WERI-Rb-1 (cell line): ENCODE measurements at regions not wholly inside any gene's neighbourhood (a gene's known extent, or its start where the extent isn't known, plus 50 kb on each side); places are given as distances from the start of the nearest gene placed in this dataset.

Source experiments
- DNase-seq: peaks from one replicate; pipeline ENCODE4 v3.0.0-alpha.2; 2020
- H3K27ac ChIP-seq: fragments of 250-450 bp; sonication (Bioruptor Pico); 2 replicates; pipeline ENCODE4 v1.5.1; 2020; ENCODE audit warnings: mild to moderate bottlenecking, moderate library complexity
- H3K27me3 ChIP-seq: fragments of 250-450 bp; sonication (Bioruptor Pico); 2 replicates; pipeline ENCODE4 v1.5.1; 2021; ENCODE audit warnings: mild to moderate bottlenecking, low read depth, moderate library complexity; ENCODE audit not compliant: insufficient read depth, severe bottlenecking
- H3K36me3 ChIP-seq: fragments of 250-450 bp; sonication (Bioruptor Pico); 2 replicates; pipeline ENCODE4 v1.5.1; 2020; ENCODE audit warnings: mild to moderate bottlenecking, moderate library complexity
- H3K4me3 ChIP-seq: 2 replicates; pipeline ENCODE4 v1.5.1; 2011; ENCODE audit warnings: low read depth, mild to moderate bottlenecking, control low read depth, low read length
- H3K9me3 ChIP-seq: fragments of 250-450 bp; sonication (Bioruptor Pico); 2 replicates; pipeline ENCODE4 v1.5.1; 2021; ENCODE audit warnings: mild to moderate bottlenecking, moderate library complexity; ENCODE audit not compliant: severe bottlenecking
- TF ChIP-seq, protein P1 (sequence below): IDR thresholded peaks from 2 replicates; pipeline ENCODE4 v1.5.1; 2011; ENCODE audit warnings: low read depth, mild to moderate bottlenecking, control low read depth, inconsistent platforms, low read length

GRCh38 chr1:234936612-234937389 is 191.8 kb downstream of the TOMM20 start:
- Histone ChIP-seq H3K36me3 (no peaks in the 10 kb centered on the region), H3K27me3 (no peaks in the 10 kb centered on the region), H3K27ac (no peak overlapping the region), H3K9me3 (no peaks in the 10 kb centered on the region), H3K4me3 (no peak overlapping the region)
- DNase-seq, result no peak
- TF ChIP-seq, protein P1, sequence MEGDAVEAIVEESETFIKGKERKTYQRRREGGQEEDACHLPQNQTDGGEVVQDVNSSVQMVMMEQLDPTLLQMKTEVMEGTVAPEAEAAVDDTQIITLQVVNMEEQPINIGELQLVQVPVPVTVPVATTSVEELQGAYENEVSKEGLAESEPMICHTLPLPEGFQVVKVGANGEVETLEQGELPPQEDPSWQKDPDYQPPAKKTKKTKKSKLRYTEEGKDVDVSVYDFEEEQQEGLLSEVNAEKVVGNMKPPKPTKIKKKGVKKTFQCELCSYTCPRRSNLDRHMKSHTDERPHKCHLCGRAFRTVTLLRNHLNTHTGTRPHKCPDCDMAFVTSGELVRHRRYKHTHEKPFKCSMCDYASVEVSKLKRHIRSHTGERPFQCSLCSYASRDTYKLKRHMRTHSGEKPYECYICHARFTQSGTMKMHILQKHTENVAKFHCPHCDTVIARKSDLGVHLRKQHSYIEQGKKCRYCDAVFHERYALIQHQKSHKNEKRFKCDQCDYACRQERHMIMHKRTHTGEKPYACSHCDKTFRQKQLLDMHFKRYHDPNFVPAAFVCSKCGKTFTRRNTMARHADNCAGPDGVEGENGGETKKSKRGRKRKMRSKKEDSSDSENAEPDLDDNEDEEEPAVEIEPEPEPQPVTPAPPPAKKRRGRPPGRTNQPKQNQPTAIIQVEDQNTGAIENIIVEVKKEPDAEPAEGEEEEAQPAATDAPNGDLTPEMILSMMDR, result no peak

DNA sequence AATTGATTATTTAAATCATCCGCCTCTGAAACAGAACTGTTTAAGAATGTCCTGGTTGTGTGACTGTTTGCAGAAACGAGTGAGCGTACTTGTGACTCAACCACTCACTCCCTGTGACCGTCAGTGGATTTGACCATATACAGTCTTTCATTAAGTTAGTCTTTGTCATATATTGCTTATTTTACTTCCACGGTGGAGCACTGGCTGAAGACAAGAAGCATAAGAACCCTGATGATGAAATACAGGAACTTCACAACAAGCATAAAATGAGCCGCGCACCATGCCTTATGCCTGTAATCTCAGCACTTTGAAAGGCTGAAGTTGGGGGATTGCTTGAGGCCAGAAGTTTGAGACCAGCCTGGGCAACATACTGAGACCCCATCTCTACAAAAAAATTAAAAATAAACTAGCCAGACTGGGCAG is 194.0 kb downstream of the TOMM20 start:
- Histone ChIP-seq H3K27me3 (no peaks in the 10 kb centered on the region), H3K36me3 (no peaks in the 10 kb centered on the region), H3K4me3 (no peak overlapping the region), H3K9me3 (no peaks in the 10 kb centered on the region), H3K27ac (no peak overlapping the region)
- DNase-seq, result no peak
- TF ChIP-seq, protein P1, result no peak

DNA sequence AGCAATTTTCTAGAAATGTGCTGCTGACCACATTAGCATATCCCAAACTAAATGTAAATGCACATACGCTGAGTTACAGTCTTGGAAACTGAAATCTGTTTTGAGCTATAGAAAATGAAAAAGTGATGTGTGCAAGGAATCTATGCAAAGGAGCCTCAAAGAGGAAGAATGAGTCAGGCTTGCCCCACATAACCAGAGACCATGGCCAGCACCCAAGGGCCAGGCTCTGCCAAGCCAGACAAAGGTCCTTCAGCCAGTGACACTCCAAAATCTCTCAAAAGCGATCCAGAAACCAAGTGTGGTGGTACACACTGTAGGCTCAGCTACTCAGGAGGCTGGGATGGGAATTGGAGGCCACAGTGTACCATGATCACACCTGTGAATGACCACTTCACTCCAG is 195.2 kb downstream of the TOMM20 start:
- Histone ChIP-seq H3K27ac (no peak overlapping the region), H3K9me3 (no peaks in the 10 kb centered on the region), H3K4me3 (no peak overlapping the region), H3K36me3 (no peaks in the 10 kb centered on the region), H3K27me3 (no peaks in the 10 kb centered on the region)
- no peak for DNase-seq
- TF ChIP-seq, protein P1, result no peak

DNA sequence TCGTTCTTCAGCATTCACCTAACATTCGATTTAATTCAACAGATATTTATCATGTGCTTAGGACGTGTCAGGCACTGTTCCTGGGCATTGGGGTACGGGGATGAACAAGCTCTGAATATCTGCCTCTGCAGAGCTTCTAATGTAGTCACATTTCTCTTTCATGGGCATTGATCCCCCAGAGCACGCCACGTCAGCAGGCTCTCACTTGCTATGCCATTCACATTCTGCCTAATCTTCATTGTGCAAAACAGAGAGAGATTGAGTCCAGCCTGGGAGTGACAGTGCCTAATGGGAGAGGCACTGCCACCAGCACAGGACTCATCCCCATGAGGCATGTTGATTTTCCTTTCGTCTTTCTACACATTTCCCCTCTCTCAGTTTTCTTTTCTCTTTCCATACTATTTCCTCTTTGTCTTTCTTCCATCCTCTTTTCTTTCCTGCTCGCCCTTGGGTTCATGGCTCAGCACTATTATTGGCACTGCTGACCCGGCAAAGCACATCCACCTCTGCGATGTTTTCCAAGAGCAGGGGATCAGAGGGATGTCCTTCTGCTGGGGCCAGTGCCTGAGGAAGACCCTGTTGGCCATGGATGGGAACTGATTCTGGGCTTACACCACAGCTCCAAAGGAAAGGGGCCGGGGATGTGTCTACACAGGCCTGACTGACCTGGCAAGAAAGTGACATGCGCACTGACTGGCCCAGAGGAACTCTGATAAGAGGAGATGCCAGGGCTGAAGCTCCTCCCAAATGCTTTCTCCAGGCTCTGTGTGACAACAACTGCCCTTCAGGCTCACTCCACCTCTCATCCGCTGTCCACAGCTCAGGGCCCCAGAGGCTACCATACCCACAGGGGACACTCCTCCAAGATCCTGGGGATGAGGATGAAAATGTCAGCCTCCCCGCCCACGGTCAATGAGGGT is 195.9 kb downstream of the TOMM20 start:
- no peaks in the 10 kb centered on the region for H3K36me3 ChIP-seq
- no peaks in the 10 kb centered on the region for H3K27me3 ChIP-seq
- TF ChIP-seq, protein P1, result no peak
- H3K27ac ChIP-seq, result no peak overlapping the region
- H3K4me3 ChIP-seq, result no peak overlapping the region
- DNase-seq, result no peak
- no peaks in the 10 kb centered on the region for H3K9me3 ChIP-seq

- no peaks in the 10 kb centered on the region for H3K27me3 ChIP-seq
- TF ChIP-seq, protein P1, result no peak
- H3K27ac ChIP-seq, result no peak overlapping the region
- H3K9me3 ChIP-seq, result no peaks in the 10 kb centered on the region
- H3K36me3 ChIP-seq, result no peaks in the 10 kb centered on the region
- no peak overlapping the region for H3K4me3 ChIP-seq
- DNase-seq, result no peak
Measured at GRCh38 chr1:234932106-234932505, 196.5 kb downstream of the TOMM20 start.
